GM18870 (cell line): ENCODE measurements at regions not wholly inside any gene's neighbourhood (a gene's known extent, or its start where the extent isn't known, plus 50 kb on each side); places are given as distances from the start of the nearest gene placed in this dataset.

Experiments used
- ATAC-seq: cut with Tn5 transposase; IDR thresholded peaks from one replicate; pipeline ENCODE4 v1.9.1; 2021; ENCODE audit warnings: moderate library complexity; ENCODE audit not compliant: unreplicated experiment

DNA sequence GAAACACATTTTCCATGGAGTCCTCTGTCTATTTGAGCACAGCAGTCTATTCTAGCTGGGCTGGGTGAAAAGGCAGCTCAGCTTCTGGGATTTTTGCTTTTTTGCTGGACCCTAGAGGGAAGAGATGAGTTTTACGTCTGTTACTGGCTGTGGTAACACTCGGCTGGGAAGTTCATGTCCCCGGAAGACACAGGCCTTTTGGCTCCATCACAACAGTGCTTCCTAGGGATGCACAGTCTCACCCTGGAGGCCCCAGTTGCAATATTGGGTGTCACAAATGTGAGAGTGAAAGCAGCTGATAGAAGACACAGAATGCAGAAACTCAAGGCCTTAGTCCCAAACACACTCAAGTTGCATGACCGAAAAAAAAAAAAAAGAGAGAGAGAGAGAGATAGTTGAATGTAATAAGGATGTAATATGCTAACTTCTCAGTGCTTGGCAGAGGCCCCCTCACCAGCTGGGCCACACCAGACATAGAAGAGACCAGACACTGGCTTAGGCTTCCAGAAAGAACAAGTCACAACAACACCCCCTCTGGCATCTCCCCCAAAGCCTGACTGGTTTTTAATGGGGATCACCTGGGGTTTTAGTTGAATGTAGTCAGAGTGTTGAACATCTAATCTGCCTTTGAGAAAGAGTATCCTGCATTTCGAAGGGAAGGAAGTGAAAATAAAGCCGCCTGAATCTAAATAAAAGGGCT lies 545.4 kb upstream of the FZD8 start:
- ATAC-seq = no peak

GRCh38 chr10:36185097-36185496 lies 543.0 kb upstream of the FZD8 start:
- ATAC-seq = no peak

GRCh38 chr10:36183726-36184125 lies 541.6 kb upstream of the FZD8 start:
- no peak for ATAC-seq

GRCh38 chr10:36183056-36183455 lies 541.0 kb upstream of the FZD8 start:
- no peak for ATAC-seq

- ATAC-seq = no peak
Measured at GRCh38 chr10:36182606-36183005, 540.5 kb upstream of the FZD8 start.

DNA sequence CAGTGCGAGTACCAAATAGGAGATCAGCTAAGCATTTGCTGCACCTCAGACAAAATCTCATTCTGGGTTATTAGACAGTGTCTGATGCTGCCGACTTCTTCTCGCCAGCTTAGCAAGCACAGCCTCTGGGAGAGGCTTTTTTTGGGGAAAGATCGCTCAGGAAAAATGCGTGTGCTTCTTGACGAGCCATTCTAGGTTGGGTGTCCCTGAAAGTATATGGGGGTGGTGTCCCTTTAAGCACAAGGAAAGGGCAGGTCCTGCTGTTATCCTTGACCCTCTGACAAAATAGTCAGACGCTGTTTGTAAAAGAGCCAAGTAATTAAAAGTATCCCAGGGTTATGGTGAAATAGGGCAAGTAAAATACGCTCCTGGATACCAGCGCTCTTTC lies 540.1 kb upstream of the FZD8 start:
- no peak for ATAC-seq

DNA sequence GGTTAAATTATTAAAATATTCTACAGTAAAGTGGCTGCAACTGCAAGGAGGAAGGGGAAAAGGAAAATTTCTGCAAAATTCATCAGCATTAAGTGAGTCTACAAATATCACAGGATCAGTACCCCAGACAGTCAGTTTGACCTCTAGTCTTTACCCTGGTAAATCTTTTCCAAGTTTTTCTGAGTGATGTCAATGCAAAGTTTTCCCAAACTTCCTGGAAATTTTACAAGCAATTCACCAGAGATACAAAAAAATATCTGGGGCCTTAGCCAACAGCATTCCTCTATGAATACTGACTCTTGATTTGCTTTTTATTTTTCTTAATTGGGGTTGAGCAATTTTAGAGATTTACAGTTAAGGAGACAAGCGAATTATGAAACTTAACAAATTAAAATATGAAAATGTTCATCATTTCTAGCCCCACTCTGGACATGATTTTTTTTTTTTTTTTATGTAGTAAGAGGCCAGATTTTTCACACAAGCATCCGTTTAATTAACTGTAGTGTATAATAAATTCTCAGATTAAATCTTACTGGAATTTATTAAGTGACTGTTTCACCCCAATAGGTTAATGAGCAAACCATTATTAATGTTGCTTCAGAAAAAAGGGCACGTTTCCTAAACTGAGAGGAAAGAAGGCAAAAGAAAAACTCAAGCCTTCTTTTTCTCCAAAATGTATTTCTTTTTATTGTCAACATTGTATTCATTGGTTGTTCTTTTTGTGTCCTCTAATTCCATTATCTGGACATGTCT lies 539.5 kb upstream of the FZD8 start:
- no peak for ATAC-seq

DNA sequence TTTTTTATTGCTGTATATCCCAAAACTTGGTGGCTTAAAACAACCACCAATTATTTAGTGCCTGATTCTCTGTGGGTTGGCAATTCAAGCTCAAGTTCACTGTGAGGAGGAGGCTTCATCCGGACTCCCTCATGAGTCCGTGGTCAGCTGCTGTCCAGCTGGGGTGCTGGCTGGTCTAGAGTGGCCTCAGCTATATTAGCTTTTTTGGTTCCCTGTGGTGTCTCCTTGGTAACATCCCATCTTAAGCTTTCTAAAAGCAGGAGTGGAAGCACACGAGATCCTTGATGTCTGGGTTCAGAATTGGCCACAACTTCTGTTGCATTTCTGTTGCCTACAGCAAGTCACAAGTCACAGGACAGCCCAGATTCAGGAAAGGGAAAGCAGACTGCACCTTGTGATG lies 536.5 kb upstream of the FZD8 start:
- ATAC-seq = no peak

DNA sequence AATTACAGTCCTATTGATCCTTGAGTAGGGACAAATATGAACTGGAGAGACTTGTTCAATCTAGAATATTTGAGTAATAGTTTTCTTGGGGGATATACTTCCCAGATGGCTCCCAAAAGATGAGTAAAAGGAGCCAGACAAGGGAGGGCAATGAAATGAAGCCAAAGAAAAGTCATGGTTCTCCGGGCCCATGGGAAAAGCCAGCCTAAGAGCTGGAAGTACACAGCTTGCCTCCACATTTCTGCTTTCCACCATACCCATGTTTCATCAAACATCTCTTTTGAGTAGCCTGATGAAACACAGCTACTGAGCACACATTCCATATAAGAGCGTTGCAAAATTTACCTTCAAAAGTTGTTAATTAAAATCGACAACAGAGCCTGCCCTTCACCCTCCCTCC lies 535.0 kb upstream of the FZD8 start:
- ATAC-seq = no peak

- ATAC-seq = no peak
Measured at GRCh38 chr10:36175954-36176353, 533.9 kb upstream of the FZD8 start.

DNA sequence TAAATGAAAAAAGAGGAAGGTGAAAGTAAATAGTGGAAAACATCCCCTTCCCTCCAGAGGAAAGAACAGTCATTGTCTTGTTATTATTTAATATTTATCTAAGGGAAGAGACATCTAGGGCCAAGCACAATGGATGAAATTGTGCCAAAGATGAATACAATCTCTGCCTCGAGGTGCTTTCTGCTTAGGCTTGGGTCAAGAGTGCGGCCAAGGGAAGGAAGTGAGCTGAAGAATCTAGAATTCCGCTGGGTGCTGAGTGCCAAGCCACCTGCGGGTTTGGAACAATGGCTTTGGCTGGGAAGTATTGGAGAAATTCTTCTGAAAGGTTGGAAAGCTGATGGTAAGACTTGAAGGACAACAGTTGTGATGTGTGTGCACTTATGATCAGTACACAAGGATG lies 531.3 kb upstream of the FZD8 start:
- no peak for ATAC-seq

GRCh38 chr10:36171953-36172940 lies 530.2 kb upstream of the FZD8 start:
- ATAC-seq = no peak

GRCh38 chr10:36171556-36171952 lies 529.5 kb upstream of the FZD8 start:
- ATAC-seq = no peak

DNA sequence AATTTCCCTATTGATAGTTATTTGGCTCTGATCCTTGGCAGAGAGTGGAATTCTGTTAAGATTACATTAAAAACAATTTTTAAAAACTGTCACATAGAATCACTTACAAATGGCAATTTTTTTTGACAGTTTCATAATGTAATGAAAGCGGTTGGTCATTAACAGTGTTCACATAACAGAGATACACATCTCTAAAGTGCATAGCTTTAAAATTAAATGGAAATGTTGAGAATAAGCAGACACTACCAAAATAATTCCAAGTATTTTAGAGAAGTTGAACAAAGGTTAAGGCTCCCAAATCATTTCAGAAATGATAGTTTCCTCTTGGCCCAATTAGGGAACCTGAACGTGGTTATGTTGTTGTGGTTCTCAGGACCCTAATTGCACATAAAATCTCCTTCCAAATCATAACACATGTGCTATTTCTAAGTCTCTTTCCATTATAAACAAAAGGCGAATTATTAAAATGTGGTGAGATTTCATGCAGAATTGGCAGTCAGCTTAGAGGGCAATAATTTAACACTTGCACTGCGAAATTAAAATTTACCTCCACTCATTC lies 528.9 kb upstream of the FZD8 start:
- ATAC-seq = no peak

- no peak for ATAC-seq
Measured at GRCh38 chr10:36170142-36170719, 528.1 kb upstream of the FZD8 start.

GRCh38 chr10:36168777-36169176 lies 526.7 kb upstream of the FZD8 start:
- ATAC-seq = no peak

DNA sequence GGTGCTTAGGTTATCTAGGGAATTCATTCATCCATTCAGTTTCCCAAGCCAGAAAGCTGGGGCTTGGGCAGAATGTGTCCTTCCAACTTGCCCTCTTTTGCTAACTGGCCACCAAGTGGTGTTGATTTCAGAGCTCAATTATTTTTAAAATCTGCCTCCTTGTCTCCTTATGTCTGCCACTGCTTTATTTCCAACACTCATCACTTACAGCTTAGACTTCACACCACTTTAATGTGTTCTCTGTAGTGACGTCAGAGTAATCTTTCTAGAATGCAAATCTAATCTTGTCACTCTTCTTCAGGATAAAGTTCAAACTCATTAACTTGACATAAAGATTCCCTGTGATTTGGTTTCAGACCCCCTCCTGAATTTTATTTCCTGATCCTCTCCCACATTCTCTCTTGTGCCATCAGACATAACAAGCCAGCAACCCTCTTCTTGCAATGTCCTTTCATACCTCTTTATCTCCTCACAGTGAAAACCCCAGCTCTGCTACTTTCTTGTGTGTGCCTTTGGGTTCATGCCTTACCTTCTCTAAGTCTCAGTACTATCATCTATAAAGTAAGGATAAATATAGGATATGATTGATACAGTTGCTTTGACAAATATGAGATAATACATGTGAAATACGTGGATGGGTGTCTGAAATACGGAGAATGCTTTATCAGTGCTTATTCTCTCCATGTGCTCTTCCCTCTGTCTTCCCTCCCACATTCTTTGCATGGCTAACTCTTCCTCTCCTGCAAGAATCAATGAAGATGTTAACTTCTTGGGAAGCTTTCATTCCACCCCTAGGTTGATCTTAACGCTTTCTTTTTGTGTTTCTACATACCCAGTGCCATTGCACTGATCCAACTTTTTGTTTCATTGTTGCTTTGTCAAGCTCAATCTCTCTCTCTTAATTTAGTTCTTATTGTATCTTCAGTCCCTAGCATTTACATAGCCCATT lies 522.7 kb upstream of the FZD8 start:
- ATAC-seq = no peak

GRCh38 chr10:36163827-36164226 lies 521.7 kb upstream of the FZD8 start:
- ATAC-seq = no peak

- ATAC-seq = no peak
Measured at GRCh38 chr10:36157486-36157885, 515.4 kb upstream of the FZD8 start.

DNA sequence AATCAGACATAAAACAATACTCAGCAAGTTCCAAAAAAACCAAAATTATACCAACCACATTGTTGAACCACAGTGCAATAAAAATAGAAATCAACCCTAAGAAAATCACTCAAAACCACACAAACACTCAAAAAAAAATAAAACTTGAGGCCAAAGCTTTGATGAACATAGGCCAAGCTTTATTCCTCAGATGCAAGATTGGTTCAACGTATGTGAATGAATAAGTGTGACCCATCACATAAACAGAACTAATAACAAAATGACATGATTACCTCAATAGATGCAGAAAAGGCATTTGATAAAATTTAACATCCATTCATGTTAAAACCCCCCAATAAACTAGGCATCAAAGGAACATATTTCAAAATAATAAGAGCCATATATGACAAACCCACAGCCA lies 506.1 kb upstream of the FZD8 start:
- no peak for ATAC-seq
